ENCODE measurements at regions not wholly inside any gene's neighbourhood (a gene's known extent, or its start where the extent isn't known, plus 50 kb on each side); places are given as distances from the start of the nearest gene placed in this dataset.

- H4K20me1 ChIP-seq (ENCODE audit: insufficient read depth, low read length), result no peaks in the 10 kb centered on the region
- no peak overlapping the region for H2AFZ ChIP-seq (ENCODE audit: low read length)
- no peak overlapping the region for H3K9ac ChIP-seq (ENCODE audit: insufficient read depth, low read depth, low read length)
- ChIA-PET POLR2A (no interaction called here), CTCF (ENCODE audit: low intra/inter-chr PET ratio, low total read pairs) (no interaction called here)
- WGBS (ENCODE audit: low lambda C conversion rate), result 98% methylated on average over 2 of the region's 2 CpGs
- H3K9me3 ChIP-seq (ENCODE audit: low read length), result no peaks in the 10 kb centered on the region
- H3K27ac ChIP-seq (ENCODE audit: extremely low read length, insufficient read depth, low read length), result no peak overlapping the region
- no TSS peak for BruUV-seq (replicated peaks)
- H3K4me2 ChIP-seq (ENCODE audit: low read depth, low read length), result no peak overlapping the region
- no peak for FAIRE-seq
- ATAC-seq, result no peak
- TF ChIP-seq ZNF430 (CRISPR knock-in tag; IDR thresholded peaks at IDR 0.05) (no peak), SP5 (CRISPR knock-in tag; IDR thresholded peaks at IDR 0.05; ENCODE audit: borderline replicate concordance, low read depth) (no peak), JUNB (CRISPR knock-in tag; IDR thresholded peaks at IDR 0.05; ENCODE audit: borderline replicate concordance) (no peak), MYC (CRISPR knock-in tag; IDR thresholded peaks at IDR 0.05; ENCODE audit: borderline replicate concordance) (no peak), TRIM24 (CRISPR knock-in tag; IDR thresholded peaks at IDR 0.05) (no peak), ZNF569 (CRISPR knock-in tag; IDR thresholded peaks at IDR 0.05; ENCODE audit: borderline replicate concordance) (no peak), PAX8 (CRISPR knock-in tag; IDR thresholded peaks at IDR 0.05; ENCODE audit: borderline replicate concordance) (no peak), GPBP1L1 (CRISPR knock-in tag; IDR thresholded peaks at IDR 0.05) (no peak), HDAC2 (CRISPR knock-in tag; IDR thresholded peaks at IDR 0.05) (no peak), ZNF501 (CRISPR knock-in tag; IDR thresholded peaks at IDR 0.05) (no peak), TAF1 (CRISPR knock-in tag; IDR thresholded peaks at IDR 0.05) (no peak), MAFK (conservative IDR thresholded peaks at IDR 0.05 in 1 of 2, IDR thresholded peaks at IDR 0.05 in 1 of 2; ENCODE audit: low read length in 2 of 2) (no peak), ISL2 (CRISPR knock-in tag; IDR thresholded peaks at IDR 0.05) (no peak)
- in situ Hi-C loops (cut with HindIII; ENCODE audit: extremely low pct_ligation_motif_present, low pct_unique_long_range_greater_than_20kb) (no loop called here), intact Hi-C loops (cut with micrococcal nuclease; ENCODE audit: unreplicated experiment) (no loop called here)
- H3K4me1 ChIP-seq (ENCODE audit: insufficient read depth, low read length), result peaks cover 3% of the 10 kb centered on the region
- H3K4me3 ChIP-seq (replicated peaks in 1 of 3; ENCODE audit: insufficient read depth in 1 of 3, low read depth in 2 of 3, low read length in 3 of 3), result no peak overlapping the region
- no peaks in the 10 kb centered on the region for H3K36me3 ChIP-seq (replicated peaks in 1 of 2; ENCODE audit: control insufficient read depth in 1 of 2, insufficient read depth in 2 of 2, low read length in 2 of 2)
- DNase-seq (ENCODE audit: low spot score), result no peak
- H3K27me3 ChIP-seq (ENCODE audit: control insufficient read depth in 1 of 2, insufficient read depth in 2 of 2, low read length in 2 of 2), result no peaks in the 10 kb centered on the region
- no peaks in the 10 kb centered on the region for H3K79me2 ChIP-seq (ENCODE audit: insufficient read depth, low read length)
Measured at GRCh38 chr4:38500433-38500832, 163.6 kb upstream of the KLF3 start.
